Trophoblast cell (in vitro differentiated cells and primary cell): ENCODE measurements at regions not wholly inside any gene's neighbourhood (a gene's known extent, or its start where the extent isn't known, plus 50 kb on each side); places are given as distances from the start of the nearest gene placed in this dataset.
"Not testable (repeated sequence)": the region's sequence is repeated elsewhere in the genome, so short reads cannot be mapped to it uniquely, and the experiment has no call there.

Experiments used
- DNase-seq, 2 donors: peaks; one replicate each; pipeline ENCODE4 v3.0.0-alpha.2; 2016
- H2AFZ ChIP-seq: 2 replicates; pipeline ENCODE4 v1.6.1; 2013; ENCODE audit warnings: low read length, moderate library complexity, mild to moderate bottlenecking; ENCODE audit not compliant: insufficient read depth, poor library complexity
- H2AK5ac ChIP-seq: 2 replicates; pipeline ENCODE4 v1.6.1; 2013; ENCODE audit warnings: mild to moderate bottlenecking, low read length
- H2BK120ac ChIP-seq: 2 replicates; pipeline ENCODE4 v1.6.1; 2013; ENCODE audit warnings: low read length, mild to moderate bottlenecking, moderate library complexity; ENCODE audit not compliant: insufficient read depth, poor library complexity
- H2BK12ac ChIP-seq: 2 replicates; pipeline ENCODE4 v1.6.1; 2013; ENCODE audit warnings: mild to moderate bottlenecking, low read length, moderate library complexity
- H2BK5ac ChIP-seq: 2 replicates; pipeline ENCODE4 v1.6.1; 2013; ENCODE audit warnings: low read length, low read depth, moderate library complexity, mild to moderate bottlenecking; ENCODE audit not compliant: poor library complexity
- H3K14ac ChIP-seq: 2 replicates; pipeline ENCODE4 v1.6.1; 2013; ENCODE audit warnings: mild to moderate bottlenecking, low read length
- H3K18ac ChIP-seq: 2 replicates; pipeline ENCODE4 v1.6.1; 2013; ENCODE audit warnings: mild to moderate bottlenecking, low read length
- H3K23ac ChIP-seq: 2 replicates; pipeline ENCODE4 v1.6.1; 2013; ENCODE audit warnings: low read length
- H3K27ac ChIP-seq: 2 replicates; pipeline ENCODE4 v1.5.1; 2013; ENCODE audit warnings: low read depth, mild to moderate bottlenecking, inconsistent platforms, low read length, moderate library complexity
- H3K27me3 ChIP-seq: 2 replicates; pipeline ENCODE4 v1.6.1; 2013; ENCODE audit warnings: inconsistent platforms, mild to moderate bottlenecking, low read length, moderate library complexity; ENCODE audit not compliant: insufficient read depth
- H3K36me3 ChIP-seq, 2 experiments: 1 replicate in 1 of 2; 2 replicates in 1 of 2; pipeline ENCODE4 v1.6.1; 2013; ENCODE audit warnings: low read length in 2 of 2, mild to moderate bottlenecking in 2 of 2, moderate library complexity in 1 of 2; ENCODE audit not compliant: insufficient read depth in 2 of 2, control insufficient read depth in 1 of 2
- H3K4ac ChIP-seq: 2 replicates; pipeline ENCODE4 v1.6.1; 2013; ENCODE audit warnings: low read depth, mild to moderate bottlenecking, low read length, moderate library complexity
- H3K4me1 ChIP-seq, 2 experiments: 1 replicate in 1 of 2; 2 replicates in 1 of 2; pipeline ENCODE4 v1.6.1; 2013; ENCODE audit warnings: low read length in 2 of 2, mild to moderate bottlenecking in 2 of 2, moderate library complexity in 1 of 2; ENCODE audit not compliant: insufficient read depth in 2 of 2, control insufficient read depth in 1 of 2
- H3K4me2 ChIP-seq: 2 replicates; pipeline ENCODE4 v1.6.1; 2013; ENCODE audit warnings: inconsistent platforms, mild to moderate bottlenecking, low read length, moderate library complexity
- H3K4me3 ChIP-seq: 2 replicates; pipeline ENCODE4 v1.5.1; 2013; ENCODE audit warnings: mild to moderate bottlenecking, low read depth, low read length, inconsistent platforms
- H3K79me1 ChIP-seq: one replicate; pipeline ENCODE4 v1.6.1; 2013; ENCODE audit warnings: low read length
- H3K79me2 ChIP-seq: 2 replicates; pipeline ENCODE4 v1.6.1; 2013; ENCODE audit warnings: low read length, mild to moderate bottlenecking; ENCODE audit not compliant: control insufficient read depth, insufficient read depth, poor library complexity
- H3K9ac ChIP-seq: 2 replicates; pipeline ENCODE4 v1.6.1; 2013; ENCODE audit warnings: mild to moderate bottlenecking, low read length
- H3K9me3 ChIP-seq: 2 replicates; pipeline ENCODE4 v1.6.1; 2013; ENCODE audit warnings: low read depth, mild to moderate bottlenecking, control low read depth, inconsistent platforms, low read length; ENCODE audit not compliant: insufficient read depth
- H4K12ac ChIP-seq: 2 replicates; pipeline ENCODE4 v1.6.1; 2013; ENCODE audit warnings: low read depth, mild to moderate bottlenecking, low read length, moderate library complexity
- H4K8ac ChIP-seq: 2 replicates; pipeline ENCODE4 v1.6.1; 2013; ENCODE audit warnings: low read depth, mild to moderate bottlenecking, low read length, moderate library complexity
- H4K91ac ChIP-seq: one replicate; pipeline ENCODE4 v1.6.1; 2013; ENCODE audit warnings: low read depth, mild to moderate bottlenecking, low read length, moderate library complexity
- WGBS: extraction: QIAGEN DNeasy Blood & Tissue Kit; methylation state at CpG from one replicate; pipeline ENCODE4 v1.1.7; 2013; ENCODE audit warnings: missing lambda C conversion rate; ENCODE audit not compliant: insufficient read length, insufficient coverage; ENCODE audit errors: extremely low coverage; 5-methylcytosine and 5-hydroxymethylcytosine counted together

GRCh38 chr1:144070394-144071053 is 98.7 kb upstream of the FAM72C start:
- H2BK120ac ChIP-seq, H2AK5ac ChIP-seq, H3K4ac ChIP-seq, H3K79me2 ChIP-seq, H3K79me1 ChIP-seq, H2BK5ac ChIP-seq, H3K36me3 ChIP-seq, H4K8ac ChIP-seq, DNase-seq, H3K4me1 ChIP-seq, H3K23ac ChIP-seq, H3K27me3 ChIP-seq, H2BK12ac ChIP-seq, H3K4me3 ChIP-seq, H4K91ac ChIP-seq, H3K4me2 ChIP-seq, H2AFZ ChIP-seq, H3K27ac ChIP-seq, H3K18ac ChIP-seq, H3K9ac ChIP-seq, H3K14ac ChIP-seq, H3K9me3 ChIP-seq, H4K12ac ChIP-seq: not testable (repeated sequence)
- WGBS, result no CpG with 5 or more reads among the region's 3 CpGs

GRCh38 chr1:144067042-144067441 is 95.3 kb upstream of the FAM72C start:
- not testable (repeated sequence) for H3K4me1 ChIP-seq, H2BK5ac ChIP-seq, H3K79me1 ChIP-seq, H3K4me3 ChIP-seq, H3K23ac ChIP-seq, DNase-seq, H4K8ac ChIP-seq, H3K18ac ChIP-seq, H4K91ac ChIP-seq, H3K4me2 ChIP-seq, H3K9me3 ChIP-seq, H3K4ac ChIP-seq, H3K9ac ChIP-seq, H3K14ac ChIP-seq, H2BK120ac ChIP-seq, H2AK5ac ChIP-seq, H3K79me2 ChIP-seq, H3K27ac ChIP-seq, H3K27me3 ChIP-seq, H4K12ac ChIP-seq, H2BK12ac ChIP-seq, H2AFZ ChIP-seq, H3K36me3 ChIP-seq
- WGBS, result no CpG with 5 or more reads among the region's 7 CpGs

GRCh38 chr1:144066071-144066813 is 94.5 kb upstream of the FAM72C start:
- WGBS, result no CpG with 5 or more reads among the region's 10 CpGs
- H3K9me3 ChIP-seq, DNase-seq, H2AFZ ChIP-seq, H2BK5ac ChIP-seq, H2AK5ac ChIP-seq, H3K18ac ChIP-seq, H3K79me2 ChIP-seq, H4K8ac ChIP-seq, H3K9ac ChIP-seq, H3K23ac ChIP-seq, H3K27me3 ChIP-seq, H2BK120ac ChIP-seq, H3K4me1 ChIP-seq, H3K4me3 ChIP-seq, H4K12ac ChIP-seq, H3K27ac ChIP-seq, H4K91ac ChIP-seq, H3K36me3 ChIP-seq, H3K4me2 ChIP-seq, H3K79me1 ChIP-seq, H3K4ac ChIP-seq, H2BK12ac ChIP-seq, H3K14ac ChIP-seq: not testable (repeated sequence)

- H4K12ac ChIP-seq, H3K27ac ChIP-seq, H3K9me3 ChIP-seq, H4K8ac ChIP-seq, H2AFZ ChIP-seq, H2AK5ac ChIP-seq, H3K79me2 ChIP-seq, H3K36me3 ChIP-seq, H3K4me2 ChIP-seq, H2BK120ac ChIP-seq, H3K14ac ChIP-seq, DNase-seq, H3K4me1 ChIP-seq, H4K91ac ChIP-seq, H3K4me3 ChIP-seq, H2BK12ac ChIP-seq, H3K9ac ChIP-seq, H3K23ac ChIP-seq, H3K4ac ChIP-seq, H2BK5ac ChIP-seq, H3K79me1 ChIP-seq, H3K27me3 ChIP-seq, H3K18ac ChIP-seq: not testable (repeated sequence)
- WGBS, result no CpG with 5 or more reads among the region's 5 CpGs
Measured at GRCh38 chr1:144065299-144066060, 93.7 kb upstream of the FAM72C start.
